GM19438 (cell line): ENCODE measurements at regions not wholly inside any gene's neighbourhood (a gene's known extent, or its start where the extent isn't known, plus 50 kb on each side); places are given as distances from the start of the nearest gene placed in this dataset.

Source experiments
- ATAC-seq: cut with Tn5 transposase; IDR thresholded peaks from one replicate; pipeline ENCODE4 v1.9.1; 2021; ENCODE audit warnings: low read depth; ENCODE audit not compliant: unreplicated experiment

DNA sequence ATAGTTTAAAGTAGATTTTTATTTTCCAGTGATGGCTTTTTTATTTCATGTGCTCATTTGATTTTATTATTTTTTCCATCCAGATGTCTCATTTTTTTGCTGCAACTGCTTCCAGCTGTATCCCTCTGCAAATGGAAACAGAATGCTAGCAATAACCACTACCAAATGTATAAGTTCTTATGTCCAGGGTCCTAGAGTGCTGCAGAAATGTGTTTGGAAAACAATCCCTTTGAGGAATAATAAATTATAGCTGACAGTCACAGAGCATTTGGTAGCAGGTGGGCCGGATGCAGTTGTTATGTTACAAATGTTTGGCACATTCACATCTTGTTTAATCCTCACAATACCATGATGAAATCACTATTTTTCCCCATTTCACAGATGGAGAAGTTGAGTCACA, 300.7 kb upstream of the PDGFD start:
- ATAC-seq, result no peak

DNA sequence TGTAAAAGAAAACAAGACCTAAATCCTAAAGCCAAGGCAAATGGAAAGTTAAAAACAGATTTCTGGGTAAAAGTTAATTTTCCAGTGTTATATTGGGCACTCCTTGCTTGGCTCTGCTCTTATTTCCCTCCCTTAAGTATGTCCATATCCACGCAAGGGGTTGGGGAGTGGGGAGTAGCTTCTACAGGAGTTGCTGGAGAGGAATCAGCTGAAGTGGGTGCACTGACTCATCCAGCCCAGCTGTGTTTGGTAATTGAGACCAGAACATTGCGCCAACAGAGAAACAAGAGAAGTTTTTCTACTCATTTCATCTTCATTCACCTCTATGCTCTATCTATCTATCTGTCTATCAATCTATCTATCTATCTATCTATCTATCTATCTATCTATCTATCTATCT, 298.4 kb upstream of the PDGFD start:
- no peak for ATAC-seq

GRCh38 chr11:104451197-104451893, 287.4 kb upstream of the PDGFD start:
- no peak for ATAC-seq

DNA sequence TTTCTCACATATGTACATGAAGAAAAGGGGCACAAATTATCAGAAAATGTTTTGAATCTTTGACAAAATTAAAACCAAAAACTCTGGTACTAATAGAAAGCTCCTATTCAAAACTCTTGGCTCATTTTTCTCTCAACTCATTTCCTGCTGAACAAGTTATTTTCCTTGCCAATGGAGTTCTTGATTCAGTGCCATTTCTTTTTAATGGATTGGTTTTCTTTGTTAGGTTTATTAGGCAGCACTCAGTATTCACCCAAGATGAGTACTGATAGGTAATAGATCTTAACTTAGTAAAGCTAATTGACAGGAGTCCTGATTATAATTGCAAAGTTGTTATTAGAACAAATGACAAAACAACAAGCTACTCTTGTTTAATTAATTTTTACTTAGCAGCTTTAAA, 279.4 kb upstream of the PDGFD start:
- no peak for ATAC-seq

GRCh38 chr11:104442321-104442720, 278.4 kb upstream of the PDGFD start:
- ATAC-seq, result no peak

- ATAC-seq, result no peak
Measured at GRCh38 chr11:104435494-104435893, 271.5 kb upstream of the PDGFD start.

GRCh38 chr11:104433751-104434150, 269.8 kb upstream of the PDGFD start:
- no peak for ATAC-seq

- no peak for ATAC-seq
Measured at GRCh38 chr11:104432981-104433380, 269.0 kb upstream of the PDGFD start.

- ATAC-seq, result no peak
Measured at GRCh38 chr11:104432526-104432925, 268.6 kb upstream of the PDGFD start.

GRCh38 chr11:104422324-104422944, 258.5 kb upstream of the PDGFD start:
- ATAC-seq, result no peak

DNA sequence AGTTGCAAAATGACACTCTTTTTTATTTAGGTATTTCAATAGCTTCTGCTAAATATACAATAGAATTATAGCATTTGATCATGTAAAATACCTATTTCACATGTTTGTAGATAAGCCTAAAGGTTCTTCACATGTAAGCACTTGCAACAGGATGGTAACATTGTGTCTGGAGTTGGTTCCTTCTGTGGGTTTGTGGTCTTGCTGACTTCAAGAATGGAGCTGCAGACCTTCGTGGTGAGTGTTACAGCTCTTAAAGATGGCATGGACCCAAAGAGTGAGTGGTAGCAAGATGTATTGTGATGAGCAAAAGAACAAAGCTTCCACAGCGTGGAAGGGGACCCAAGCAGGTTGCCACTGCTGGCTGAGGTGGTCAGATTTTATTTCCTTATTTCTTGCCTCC, 246.4 kb upstream of the PDGFD start:
- ATAC-seq, result no peak

DNA sequence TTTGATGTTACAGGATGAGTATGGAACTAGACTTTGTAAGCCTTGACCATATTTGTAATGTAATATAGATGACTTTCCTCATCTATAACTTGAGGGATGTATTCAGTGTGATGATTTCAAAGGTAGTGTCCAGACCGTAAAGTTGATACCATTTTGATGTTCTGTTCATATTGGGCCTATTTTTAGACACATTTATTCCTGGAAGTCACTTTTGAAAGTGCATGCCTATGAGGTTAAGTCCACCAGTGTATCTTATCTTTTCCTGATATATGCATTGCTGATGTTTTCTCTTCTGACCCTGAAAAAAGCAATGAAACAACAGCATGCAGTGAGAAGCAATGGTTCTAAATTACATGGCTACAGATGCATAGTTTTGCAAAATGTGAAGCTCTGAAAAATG, 244.7 kb upstream of the PDGFD start:
- ATAC-seq, result no peak

DNA sequence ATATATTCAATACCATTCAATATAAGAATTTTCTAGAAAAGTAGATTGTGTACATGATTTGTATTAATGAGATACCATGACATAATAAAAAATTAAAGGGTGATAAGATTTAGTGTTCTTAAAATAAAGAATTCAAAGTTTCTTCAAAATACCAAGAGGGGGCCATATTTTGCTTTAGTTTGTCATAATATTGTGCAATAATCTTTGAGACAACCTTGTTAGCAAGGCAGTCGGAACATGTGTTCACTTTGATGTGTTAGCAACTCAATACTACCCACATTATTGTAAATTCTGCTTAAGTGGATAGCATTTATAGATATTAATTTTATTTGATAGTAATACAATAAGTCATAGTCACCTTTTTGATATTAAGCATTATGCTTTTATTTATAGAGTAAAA, 241.3 kb upstream of the PDGFD start:
- ATAC-seq, result no peak

GRCh38 chr11:104404231-104405175, 240.6 kb upstream of the PDGFD start:
- ATAC-seq, result no peak

DNA sequence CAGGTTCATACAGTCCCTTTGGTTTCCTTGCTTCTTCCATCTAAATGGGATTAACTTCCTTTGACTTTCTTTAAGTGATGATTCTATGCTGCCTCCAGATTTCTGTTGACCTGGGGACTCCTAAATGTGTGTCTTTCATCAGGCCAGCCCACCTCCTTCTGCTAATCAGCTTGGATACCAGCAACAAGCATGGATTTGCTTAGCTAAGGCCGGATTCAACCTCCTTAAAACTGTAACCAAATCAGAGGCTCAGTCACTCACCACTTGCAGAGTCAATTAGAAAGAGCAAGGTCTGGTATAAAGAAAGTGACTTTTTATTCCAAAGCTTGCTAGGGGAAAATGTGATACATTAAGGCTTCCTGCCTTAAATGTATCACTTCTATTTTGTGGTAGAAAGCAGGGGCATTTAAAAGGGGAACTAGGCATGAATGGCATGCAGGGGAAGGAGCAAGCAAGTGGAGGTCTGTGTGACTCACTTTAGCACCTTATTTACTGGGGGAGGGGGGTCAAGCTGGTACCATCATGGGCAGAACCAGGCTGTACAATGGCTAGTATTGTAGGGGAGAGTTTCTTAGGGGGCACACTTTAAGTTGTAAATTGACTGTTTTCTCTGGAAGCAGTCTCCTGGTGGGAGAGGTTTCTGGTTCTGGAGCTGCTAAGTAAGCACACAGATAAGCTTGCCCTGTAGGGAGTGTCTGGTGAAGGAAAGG, 239.0 kb upstream of the PDGFD start:
- no peak for ATAC-seq

DNA sequence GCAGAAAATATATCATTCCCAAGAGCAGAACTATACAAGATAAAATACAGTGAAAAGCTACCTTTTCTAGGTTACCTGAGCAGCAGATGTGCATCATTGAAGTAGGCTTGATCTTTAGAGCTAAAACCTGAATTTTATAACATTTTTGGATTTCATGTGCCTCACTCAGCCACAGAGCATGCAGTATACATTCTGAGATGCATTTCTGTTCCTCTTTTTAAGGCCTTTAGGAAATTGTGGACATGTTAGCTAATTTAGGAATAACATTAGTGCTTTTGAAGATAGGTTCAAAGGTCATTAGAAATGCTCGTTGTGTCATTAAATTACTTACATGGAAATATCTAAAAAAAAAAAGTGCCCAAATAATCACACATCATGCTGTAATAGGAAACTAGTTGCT, 230.6 kb upstream of the PDGFD start:
- ATAC-seq, result no peak

- ATAC-seq, result no peak
Measured at GRCh38 chr11:104390651-104391050, 226.7 kb upstream of the PDGFD start.

DNA sequence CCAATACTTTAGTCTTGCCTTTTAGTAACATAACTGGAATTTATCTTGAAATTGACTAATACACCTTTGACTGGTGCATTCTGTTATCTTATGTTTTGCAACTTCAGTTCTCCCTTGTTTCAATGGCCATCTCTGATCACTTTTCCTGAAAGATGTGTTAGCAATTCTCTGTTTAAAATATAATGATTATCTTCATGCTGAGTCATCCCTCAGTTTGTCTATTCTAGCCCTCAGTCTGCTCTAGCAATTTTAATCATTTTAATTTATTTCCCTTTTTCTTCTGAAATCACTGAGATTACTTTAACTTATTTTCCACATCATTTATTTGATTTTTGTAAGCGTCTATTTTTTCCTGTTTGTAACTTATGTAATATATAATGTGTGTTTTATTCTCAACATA, 221.9 kb upstream of the PDGFD start:
- no peak for ATAC-seq

- no peak for ATAC-seq
Measured at GRCh38 chr11:104380358-104380757, 216.4 kb upstream of the PDGFD start.

DNA sequence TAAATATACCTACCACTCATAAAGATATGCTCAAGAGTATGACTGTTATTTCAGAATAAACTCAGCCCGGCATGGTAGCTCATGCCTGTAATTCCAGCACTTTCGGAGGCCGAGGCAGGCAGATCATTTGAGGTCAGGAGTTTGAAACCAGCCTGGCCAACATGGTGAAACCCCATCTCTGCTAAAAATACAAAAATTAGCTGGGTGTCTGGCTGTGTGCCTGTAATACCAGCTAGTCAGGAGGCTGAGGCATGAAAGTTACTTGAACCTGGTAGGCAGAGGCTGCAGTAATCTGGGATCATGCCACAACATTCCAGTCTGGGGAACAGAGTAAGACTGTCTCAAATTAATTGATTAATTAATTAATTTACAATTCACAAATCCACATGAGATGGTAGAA, 208.2 kb upstream of the PDGFD start:
- no peak for ATAC-seq

DNA sequence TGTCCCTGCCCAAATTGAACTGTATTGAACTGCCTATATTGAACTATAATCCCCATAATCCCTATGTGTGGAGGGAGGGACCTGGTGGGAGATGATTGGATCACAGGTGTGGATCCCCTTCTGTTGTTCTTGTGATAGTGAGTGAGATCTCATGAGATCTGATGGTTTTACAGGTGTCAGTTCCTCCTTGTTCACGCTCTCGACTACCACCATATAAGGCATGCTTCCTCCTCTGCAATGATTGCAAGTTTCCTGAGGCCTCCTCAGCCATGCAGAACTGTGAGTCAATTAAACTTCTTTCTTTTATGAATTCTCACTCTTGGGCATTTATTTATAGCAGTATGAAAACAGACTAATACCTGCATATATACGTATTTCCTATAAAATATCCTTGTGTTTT, 206.5 kb upstream of the PDGFD start:
- ATAC-seq, result no peak
